ENCODE measurements at regions not wholly inside any gene's neighbourhood (a gene's known extent, or its start where the extent isn't known, plus 50 kb on each side); places are given as distances from the start of the nearest gene placed in this dataset.

- H3K4me1 ChIP-seq (ENCODE audit: insufficient read depth, low read length): no peaks in the 10 kb centered on the region
- H3K9me3 ChIP-seq (ENCODE audit: control insufficient read depth, insufficient read depth, low read length): no peaks in the 10 kb centered on the region
- no peak overlapping the region for H3K9ac ChIP-seq (ENCODE audit: low read depth, low read length)
- no peaks in the 10 kb centered on the region; the same call in 1 of the 2 replicates for H3K36me3 ChIP-seq (ENCODE audit: insufficient read depth, low read length)
These were observed 336.8 kb downstream of the CCSER2 start for GRCh38 chr10:84665211-84665610.

GRCh38 chr10:84665883-84666463 is 337.6 kb downstream of the CCSER2 start:
- no peaks in the 10 kb centered on the region for H3K4me1 ChIP-seq (ENCODE audit: insufficient read depth, low read length)
- H3K9me3 ChIP-seq (ENCODE audit: control insufficient read depth, insufficient read depth, low read length): no peaks in the 10 kb centered on the region
- H3K36me3 ChIP-seq (ENCODE audit: insufficient read depth, low read length): no peaks in the 10 kb centered on the region; the same call in 1 of the 2 replicates

GRCh38 chr10:84668186-84668763 is 339.9 kb downstream of the CCSER2 start:
- Histone ChIP-seq H3K9me3 (ENCODE audit: control insufficient read depth, insufficient read depth, low read length) (no peaks in the 10 kb centered on the region), H3K9ac (ENCODE audit: low read depth, low read length) (no peak overlapping the region), H3K4me1 (ENCODE audit: insufficient read depth, low read length) (no peaks in the 10 kb centered on the region), H3K36me3 (ENCODE audit: insufficient read depth, low read length) (no peaks in the 10 kb centered on the region; the same call in 1 of the 2 replicates)

More at GRCh38 chr10:84665883-84666463, 337.6 kb downstream of the CCSER2 start:
- H3K9ac ChIP-seq (ENCODE audit: low read depth, low read length): no peak overlapping the region

GRCh38 chr10:84675060-84675459 is 346.7 kb downstream of the CCSER2 start:
- H3K9me3 ChIP-seq (ENCODE audit: control insufficient read depth, insufficient read depth, low read length): no peaks in the 10 kb centered on the region; the same call in 1 of the 2 replicates
- H3K4me1 ChIP-seq (ENCODE audit: insufficient read depth, low read length): no peaks in the 10 kb centered on the region
- H3K9ac ChIP-seq (ENCODE audit: low read depth, low read length): no peak overlapping the region
- no peaks in the 10 kb centered on the region for H3K36me3 ChIP-seq (ENCODE audit: insufficient read depth, low read length)

- Histone ChIP-seq H3K36me3 (ENCODE audit: insufficient read depth, low read length) (no peaks in the 10 kb centered on the region), H3K4me1 (ENCODE audit: insufficient read depth, low read length) (no peaks in the 10 kb centered on the region), H3K9me3 (ENCODE audit: control insufficient read depth, insufficient read depth, low read length) (no peaks in the 10 kb centered on the region; the same call in 1 of the 2 replicates), H3K9ac (ENCODE audit: low read depth, low read length) (no peak overlapping the region)
These were observed 348.1 kb downstream of the CCSER2 start for GRCh38 chr10:84676536-84676935.

- no peaks in the 10 kb centered on the region for H3K36me3 ChIP-seq (ENCODE audit: insufficient read depth, low read length)
- H3K9me3 ChIP-seq (ENCODE audit: control insufficient read depth, insufficient read depth, low read length): no peaks in the 10 kb centered on the region; the same call in 1 of the 2 replicates
- no peak overlapping the region for H3K9ac ChIP-seq (ENCODE audit: low read depth, low read length)
- H3K4me1 ChIP-seq (ENCODE audit: insufficient read depth, low read length): no peaks in the 10 kb centered on the region
These were observed 353.4 kb downstream of the CCSER2 start for GRCh38 chr10:84681781-84682180.

- H3K36me3 ChIP-seq (ENCODE audit: insufficient read depth, low read length): no peaks in the 10 kb centered on the region
- H3K9ac ChIP-seq (ENCODE audit: low read depth, low read length): no peak overlapping the region
- no peaks in the 10 kb centered on the region for H3K4me1 ChIP-seq (ENCODE audit: insufficient read depth, low read length)
- no peaks in the 10 kb centered on the region; the same call in 1 of the 2 replicates for H3K9me3 ChIP-seq (ENCODE audit: control insufficient read depth, insufficient read depth, low read length)
These were observed 355.2 kb downstream of the CCSER2 start for GRCh38 chr10:84683550-84683949.

- Histone ChIP-seq H3K36me3 (ENCODE audit: insufficient read depth, low read length) (no peaks in the 10 kb centered on the region), H3K4me1 (ENCODE audit: insufficient read depth, low read length) (no peaks in the 10 kb centered on the region), H3K9ac (ENCODE audit: low read depth, low read length) (no peak overlapping the region), H3K9me3 (ENCODE audit: control insufficient read depth, insufficient read depth, low read length) (no peaks in the 10 kb centered on the region; the same call in 1 of the 2 replicates)
These were observed 355.8 kb downstream of the CCSER2 start for GRCh38 chr10:84683980-84684740.

GRCh38 chr10:84685047-84685660 is 356.8 kb downstream of the CCSER2 start:
- no peaks in the 10 kb centered on the region; the same call in 1 of the 2 replicates for H3K9me3 ChIP-seq (ENCODE audit: control insufficient read depth, insufficient read depth, low read length)
- H3K9ac ChIP-seq (ENCODE audit: low read depth, low read length): no peak overlapping the region
- H3K4me1 ChIP-seq (ENCODE audit: insufficient read depth, low read length): no peaks in the 10 kb centered on the region
- H3K36me3 ChIP-seq (ENCODE audit: insufficient read depth, low read length): no peaks in the 10 kb centered on the region

GRCh38 chr10:84693006-84693405 is 364.6 kb downstream of the CCSER2 start:
- no peak overlapping the region for H3K9ac ChIP-seq (ENCODE audit: low read depth, low read length)
- no peaks in the 10 kb centered on the region for H3K36me3 ChIP-seq (ENCODE audit: insufficient read depth, low read length)
- H3K9me3 ChIP-seq (ENCODE audit: control insufficient read depth, insufficient read depth, low read length): peaks cover 6% of the 10 kb centered on the region
- no peaks in the 10 kb centered on the region for H3K4me1 ChIP-seq (ENCODE audit: insufficient read depth, low read length)

- H3K9me3 ChIP-seq (ENCODE audit: control insufficient read depth, insufficient read depth, low read length): peaks cover 6% of the 10 kb centered on the region
- no peaks in the 10 kb centered on the region for H3K36me3 ChIP-seq (ENCODE audit: insufficient read depth, low read length)
- H3K9ac ChIP-seq (ENCODE audit: low read depth, low read length): no peak overlapping the region
- no peaks in the 10 kb centered on the region for H3K4me1 ChIP-seq (ENCODE audit: insufficient read depth, low read length)
These were observed 367.5 kb downstream of the CCSER2 start for GRCh38 chr10:84695902-84696301.

- H3K36me3 ChIP-seq (ENCODE audit: insufficient read depth, low read length): no peaks in the 10 kb centered on the region
- no peaks in the 10 kb centered on the region for H3K4me1 ChIP-seq (ENCODE audit: insufficient read depth, low read length)
These were observed 368.2 kb downstream of the CCSER2 start for GRCh38 chr10:84696610-84697009.

GRCh38 chr10:84698989-84699388 is 370.6 kb downstream of the CCSER2 start:
- Histone ChIP-seq H3K9ac (ENCODE audit: low read depth, low read length) (no peak overlapping the region), H3K9me3 (ENCODE audit: control insufficient read depth, insufficient read depth, low read length) (no peaks in the 10 kb centered on the region), H3K36me3 (ENCODE audit: insufficient read depth, low read length) (no peaks in the 10 kb centered on the region), H3K4me1 (ENCODE audit: insufficient read depth, low read length) (no peaks in the 10 kb centered on the region)

More at GRCh38 chr10:84696610-84697009, 368.2 kb downstream of the CCSER2 start:
- Histone ChIP-seq H3K9me3 (ENCODE audit: control insufficient read depth, insufficient read depth, low read length) (peaks cover 6% of the 10 kb centered on the region), H3K9ac (ENCODE audit: low read depth, low read length) (no peak overlapping the region)

GRCh38 chr10:84700668-84701369 is 372.4 kb downstream of the CCSER2 start:
- Histone ChIP-seq H3K4me1 (ENCODE audit: insufficient read depth, low read length) (no peaks in the 10 kb centered on the region), H3K9me3 (ENCODE audit: control insufficient read depth, insufficient read depth, low read length) (no peaks in the 10 kb centered on the region), H3K9ac (ENCODE audit: low read depth, low read length) (no peak overlapping the region), H3K36me3 (ENCODE audit: insufficient read depth, low read length) (no peaks in the 10 kb centered on the region)

All from ES-I3 (cell line).